Glutamatergic neuron (in vitro differentiated cells): ENCODE measurements at regions not wholly inside any gene's neighbourhood (a gene's known extent, or its start where the extent isn't known, plus 50 kb on each side); places are given as distances from the start of the nearest gene placed in this dataset.
A peak's percentile ranks its signal among the peaks of the same experiment; 100 is the strongest.

ENCODE experiments used
- DNase-seq: peaks from one replicate; pipeline ENCODE4 v3.0.0; 2022
- H3K27ac Mint-ChIP-seq: one replicate; pipeline ENCODE4 v1.8.0; 2020; ENCODE audit warnings: mild to moderate bottlenecking, mixed read lengths, inconsistent platforms; ENCODE audit not compliant: unreplicated experiment
- H3K27me3 Mint-ChIP-seq: one replicate; pipeline ENCODE4 v1.8.0; 2020; ENCODE audit warnings: mild to moderate bottlenecking, moderate library complexity, mixed read lengths, inconsistent platforms; ENCODE audit not compliant: unreplicated experiment
- H3K36me3 Mint-ChIP-seq: one replicate; pipeline ENCODE4 v1.8.0; 2020; ENCODE audit warnings: mild to moderate bottlenecking, mixed read lengths, inconsistent platforms; ENCODE audit not compliant: unreplicated experiment
- H3K4me1 Mint-ChIP-seq: one replicate; pipeline ENCODE4 v1.8.0; 2020; ENCODE audit warnings: mild to moderate bottlenecking, low read depth, mixed read lengths, inconsistent platforms; ENCODE audit not compliant: unreplicated experiment
- H3K4me3 Mint-ChIP-seq: one replicate; pipeline ENCODE4 v1.8.0; 2020; ENCODE audit warnings: mild to moderate bottlenecking, mixed read lengths, inconsistent platforms; ENCODE audit not compliant: unreplicated experiment
- H3K9me3 Mint-ChIP-seq: one replicate; pipeline ENCODE4 v1.8.0; 2020; ENCODE audit warnings: mild to moderate bottlenecking, moderate library complexity, mixed read lengths, inconsistent platforms; ENCODE audit not compliant: unreplicated experiment
- TF ChIP-seq, protein P1 (sequence below): fragments of 200-600 bp; sonication (generic); IDR thresholded peaks from one replicate; pipeline ENCODE4 v1.5.0; 2021; ENCODE audit not compliant: partially characterized antibody, unreplicated experiment

GRCh38 chr6:99741092-99741491 lies 134.5 kb downstream of the PRDM13 start:
- no peak overlapping the region for H3K4me3 Mint-ChIP-seq
- peaks cover 1% of the 10 kb centered on the region for H3K9me3 Mint-ChIP-seq
- TF ChIP-seq, protein P1, sequence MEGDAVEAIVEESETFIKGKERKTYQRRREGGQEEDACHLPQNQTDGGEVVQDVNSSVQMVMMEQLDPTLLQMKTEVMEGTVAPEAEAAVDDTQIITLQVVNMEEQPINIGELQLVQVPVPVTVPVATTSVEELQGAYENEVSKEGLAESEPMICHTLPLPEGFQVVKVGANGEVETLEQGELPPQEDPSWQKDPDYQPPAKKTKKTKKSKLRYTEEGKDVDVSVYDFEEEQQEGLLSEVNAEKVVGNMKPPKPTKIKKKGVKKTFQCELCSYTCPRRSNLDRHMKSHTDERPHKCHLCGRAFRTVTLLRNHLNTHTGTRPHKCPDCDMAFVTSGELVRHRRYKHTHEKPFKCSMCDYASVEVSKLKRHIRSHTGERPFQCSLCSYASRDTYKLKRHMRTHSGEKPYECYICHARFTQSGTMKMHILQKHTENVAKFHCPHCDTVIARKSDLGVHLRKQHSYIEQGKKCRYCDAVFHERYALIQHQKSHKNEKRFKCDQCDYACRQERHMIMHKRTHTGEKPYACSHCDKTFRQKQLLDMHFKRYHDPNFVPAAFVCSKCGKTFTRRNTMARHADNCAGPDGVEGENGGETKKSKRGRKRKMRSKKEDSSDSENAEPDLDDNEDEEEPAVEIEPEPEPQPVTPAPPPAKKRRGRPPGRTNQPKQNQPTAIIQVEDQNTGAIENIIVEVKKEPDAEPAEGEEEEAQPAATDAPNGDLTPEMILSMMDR: no peak
- no peak for DNase-seq
- H3K36me3 Mint-ChIP-seq: no peaks in the 10 kb centered on the region
- H3K4me1 Mint-ChIP-seq: peaks cover 12% of the 10 kb centered on the region
- no peak overlapping the region for H3K27ac Mint-ChIP-seq
- no peaks in the 10 kb centered on the region for H3K27me3 Mint-ChIP-seq

DNA sequence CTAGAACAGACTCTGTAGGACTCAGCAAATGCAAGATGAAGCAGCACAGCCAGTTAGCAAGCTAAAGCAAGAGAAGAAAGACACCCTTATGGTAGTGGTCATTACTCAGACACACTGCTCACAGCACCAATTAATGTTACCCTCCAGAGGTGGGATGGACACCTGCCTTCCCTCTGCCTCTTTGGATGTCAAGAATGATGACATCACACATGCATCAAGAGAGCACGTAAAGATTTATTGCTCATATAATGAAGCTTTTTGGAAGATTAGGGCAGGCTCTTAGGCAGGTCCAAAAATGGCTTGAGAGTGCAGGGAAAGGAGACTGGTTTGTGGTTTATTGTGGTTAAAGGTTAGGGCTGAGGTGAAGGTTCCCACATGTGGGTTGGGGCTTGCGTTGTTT lies 137.0 kb downstream of the PRDM13 start:
- Mint-ChIP-seq H3K4me3 (no peak overlapping the region), H3K27ac (no peak overlapping the region), H3K9me3 (peaks cover 1% of the 10 kb centered on the region), H3K27me3 (no peaks in the 10 kb centered on the region), H3K4me1 (peaks cover 12% of the 10 kb centered on the region), H3K36me3 (no peaks in the 10 kb centered on the region)
- TF ChIP-seq, protein P1: no peak
- no peak for DNase-seq

- no peaks in the 10 kb centered on the region for H3K27me3 Mint-ChIP-seq
- peaks cover 1% of the 10 kb centered on the region for H3K9me3 Mint-ChIP-seq
- no peaks in the 10 kb centered on the region for H3K4me1 Mint-ChIP-seq
- TF ChIP-seq, protein P1: no peak
- H3K36me3 Mint-ChIP-seq: no peaks in the 10 kb centered on the region
- no peak overlapping the region for H3K27ac Mint-ChIP-seq
- no peak for DNase-seq
- H3K4me3 Mint-ChIP-seq: no peak overlapping the region
Observed at GRCh38 chr6:99745651-99746050, 139.0 kb downstream of the PRDM13 start.

GRCh38 chr6:99746261-99746895 lies 139.7 kb downstream of the PRDM13 start:
- H3K4me3 Mint-ChIP-seq: no peak overlapping the region
- peak; percentile 38 for DNase-seq
- peaks cover 1% of the 10 kb centered on the region for H3K9me3 Mint-ChIP-seq
- no peaks in the 10 kb centered on the region for H3K27me3 Mint-ChIP-seq
- no peaks in the 10 kb centered on the region for H3K36me3 Mint-ChIP-seq
- H3K4me1 Mint-ChIP-seq: peaks cover under 1% of the 10 kb centered on the region
- TF ChIP-seq, protein P1: peak; percentile 92
- H3K27ac Mint-ChIP-seq: no peak overlapping the region

DNA sequence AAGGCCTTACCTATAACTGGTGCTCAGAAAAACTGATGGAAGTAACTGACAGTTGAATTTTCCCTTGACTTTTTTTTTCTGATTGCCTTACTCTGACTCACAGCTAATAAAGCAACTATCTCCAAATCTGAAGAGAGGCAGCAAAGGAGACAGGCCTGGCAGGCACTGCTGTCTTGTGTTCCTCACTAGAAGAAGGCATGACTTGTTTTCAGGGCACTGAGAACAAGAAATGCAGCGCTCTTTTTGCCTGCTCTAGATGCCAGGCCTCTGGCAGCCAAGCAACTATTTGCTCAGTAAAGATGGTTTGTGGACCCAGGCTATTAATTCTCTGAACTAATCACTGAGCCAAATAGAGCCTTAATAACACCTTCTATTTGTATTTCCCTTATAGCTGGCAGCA lies 155.1 kb downstream of the PRDM13 start:
- Mint-ChIP-seq H3K4me1 (no peaks in the 10 kb centered on the region), H3K4me3 (no peak overlapping the region), H3K9me3 (no peaks in the 10 kb centered on the region), H3K27ac (no peak overlapping the region), H3K27me3 (no peaks in the 10 kb centered on the region), H3K36me3 (no peaks in the 10 kb centered on the region)
- TF ChIP-seq, protein P1: no peak
- DNase-seq: no peak
